GM18505 (cell line): ENCODE measurements at regions not wholly inside any gene's neighbourhood (a gene's known extent, or its start where the extent isn't known, plus 50 kb on each side); places are given as distances from the start of the nearest gene placed in this dataset.

Source experiments
- ATAC-seq: cut with Tn5 transposase; IDR thresholded peaks from one replicate; pipeline ENCODE4 v1.9.1; 2021; ENCODE audit not compliant: unreplicated experiment
- POLR2A ChIP-seq: IDR thresholded peaks from 4 replicates; pipeline ENCODE4 v1.6.1; 2011; ENCODE audit warnings: borderline replicate concordance; ENCODE audit not compliant: insufficient read depth, insufficient read length; ENCODE audit errors: extremely low read depth

DNA sequence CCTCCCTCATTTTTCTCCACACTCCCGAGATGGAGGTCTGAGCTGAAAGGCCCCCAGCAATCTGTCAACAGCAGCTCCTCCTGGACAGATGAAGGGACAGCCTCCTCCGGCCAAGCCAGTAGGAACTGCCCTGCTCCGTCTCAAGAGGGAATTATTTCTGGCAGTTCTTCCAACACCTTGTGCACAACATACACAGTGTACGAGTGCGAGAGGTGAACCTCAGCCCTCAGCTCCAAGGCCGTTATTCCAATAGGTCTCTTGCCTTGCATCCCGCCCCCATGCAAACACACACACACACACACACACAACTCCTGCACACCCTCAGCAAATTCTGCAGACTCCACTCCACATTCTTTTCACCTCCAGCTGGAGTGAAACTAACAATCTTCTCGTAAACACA is 181.7 kb upstream of the FAR2 start:
- no peak for TF ChIP-seq POLR2A
- no peak for ATAC-seq

GRCh38 chr12:28973491-28973890 is 175.6 kb upstream of the FAR2 start:
- no peak for ATAC-seq
- TF ChIP-seq POLR2A: no peak

GRCh38 chr12:28974166-28974565 is 174.9 kb upstream of the FAR2 start:
- ATAC-seq: no peak

GRCh38 chr12:28974883-28975282 is 174.2 kb upstream of the FAR2 start:
- no peak for TF ChIP-seq POLR2A
- no peak for ATAC-seq

More at GRCh38 chr12:28974166-28974565, 174.9 kb upstream of the FAR2 start:
- no peak for TF ChIP-seq POLR2A

GRCh38 chr12:28975564-28976340 is 173.3 kb upstream of the FAR2 start:
- ATAC-seq: no peak
- no peak for TF ChIP-seq POLR2A

- no peak for TF ChIP-seq POLR2A
Measured at GRCh38 chr12:28980436-28980835, 168.6 kb upstream of the FAR2 start.

DNA sequence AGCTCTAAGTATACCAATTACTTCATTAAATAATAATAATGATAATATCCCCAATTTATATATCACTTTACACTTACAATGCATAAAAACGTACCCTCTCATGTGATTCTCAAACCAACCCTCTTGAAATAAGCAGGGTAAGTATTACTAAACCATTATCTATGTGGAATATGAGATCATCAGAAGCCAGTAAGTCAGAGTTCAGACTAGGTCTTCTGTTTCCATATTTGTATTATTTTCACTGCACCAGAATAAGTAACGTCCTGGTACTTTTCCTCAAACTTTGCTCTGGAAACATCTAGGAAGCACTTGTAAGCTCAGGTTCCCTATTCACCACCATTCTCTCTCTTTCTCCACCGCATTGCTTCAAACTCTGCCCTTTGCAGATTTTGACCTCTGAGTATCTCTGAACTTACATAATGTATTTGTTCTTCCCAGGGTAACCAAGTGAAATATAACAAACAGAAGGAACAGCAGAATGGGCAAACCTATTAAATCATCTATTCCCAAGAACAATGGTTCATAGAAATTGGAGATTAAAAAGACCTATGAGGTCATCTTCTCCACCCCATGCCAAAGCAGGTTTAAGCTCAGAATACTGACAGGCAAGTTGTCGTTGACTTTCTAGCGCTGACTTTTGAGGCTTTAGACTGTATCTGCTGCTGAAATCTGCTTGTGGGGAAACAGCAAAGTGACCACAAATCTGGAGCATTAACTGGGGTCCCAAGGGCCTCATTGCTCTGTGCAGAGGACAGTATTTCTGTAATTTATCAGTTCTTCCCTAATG is 161.3 kb upstream of the FAR2 start:
- no peak for TF ChIP-seq POLR2A
- no peak for ATAC-seq

More at GRCh38 chr12:28980436-28980835, 168.6 kb upstream of the FAR2 start:
- no peak for ATAC-seq

- ATAC-seq: no peak
- no peak for TF ChIP-seq POLR2A
Measured at GRCh38 chr12:28988325-28988704, 160.8 kb upstream of the FAR2 start.

DNA sequence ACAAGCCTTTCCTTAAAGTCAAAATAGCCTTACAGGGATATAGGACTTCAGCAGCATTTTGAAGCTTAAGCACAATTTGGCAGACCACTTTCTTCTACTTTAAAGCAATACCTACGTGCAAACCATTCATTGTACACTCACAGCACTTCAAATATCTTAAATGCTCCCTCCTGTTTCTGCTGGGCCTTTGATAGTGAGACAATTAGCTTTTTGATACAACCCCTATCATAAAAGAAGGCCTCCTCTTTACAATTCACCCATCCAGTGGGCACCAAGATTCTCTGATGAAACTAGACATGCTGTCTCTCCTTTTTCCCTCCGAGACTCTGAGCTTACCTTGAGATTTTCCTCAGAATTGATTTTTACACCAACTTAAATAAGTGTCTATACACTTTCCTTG is 157.5 kb upstream of the FAR2 start:
- no peak for ATAC-seq
- no peak for TF ChIP-seq POLR2A

- no peak for ATAC-seq
- TF ChIP-seq POLR2A: no peak
Measured at GRCh38 chr12:28993720-28994119, 155.4 kb upstream of the FAR2 start.

- ATAC-seq: no peak
- no peak for TF ChIP-seq POLR2A
Measured at GRCh38 chr12:28994179-28994715, 154.8 kb upstream of the FAR2 start.

DNA sequence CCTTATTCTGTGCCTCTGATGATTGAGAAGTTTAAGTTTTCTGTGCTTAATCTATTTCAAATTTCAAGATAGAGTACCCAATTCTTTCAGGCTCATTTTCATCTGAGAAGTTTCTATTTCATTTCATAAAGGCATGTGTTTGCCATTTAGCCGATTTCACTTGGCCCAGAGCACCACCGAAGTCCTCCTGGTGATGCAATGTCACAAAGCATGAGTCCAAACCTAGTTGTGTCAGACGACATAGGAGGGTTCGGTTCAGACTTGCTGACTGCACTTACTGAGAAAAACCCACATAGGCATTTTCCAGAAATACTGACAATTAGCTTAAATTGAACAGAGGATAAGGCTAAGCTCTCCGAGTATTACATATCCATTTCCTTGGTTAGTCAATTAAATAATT is 152.4 kb upstream of the FAR2 start:
- no peak for TF ChIP-seq POLR2A
- ATAC-seq: no peak

- no peak for TF ChIP-seq POLR2A
- no peak for ATAC-seq
Measured at GRCh38 chr12:28998662-28999120, 150.4 kb upstream of the FAR2 start.
